SHP77 (cell line): ENCODE measurements at regions not wholly inside any gene's neighbourhood (a gene's known extent, or its start where the extent isn't known, plus 50 kb on each side); places are given as distances from the start of the nearest gene placed in this dataset.
"Not testable (repeated sequence)": the region's sequence is repeated elsewhere in the genome, so short reads cannot be mapped to it uniquely, and the experiment has no call there.

Experiments used
- DNase-seq, 2 experiments: peaks; one replicate each; lab custom pipeline; 2025; lab: John Stamatoyannopoulos, UW

GRCh38 chr12:46711756-46712155 lies 114.0 kb downstream of the SLC38A4 start:
- DNase-seq = no peak

GRCh38 chr12:46710125-46710743 lies 115.6 kb downstream of the SLC38A4 start:
- no peak for DNase-seq

- no peak for DNase-seq
Observed at GRCh38 chr12:46702581-46703344, 123.0 kb downstream of the SLC38A4 start.

- no peak for DNase-seq
Observed at GRCh38 chr12:46701356-46701755, 124.4 kb downstream of the SLC38A4 start.

GRCh38 chr12:46699986-46700385 lies 125.8 kb downstream of the SLC38A4 start:
- no peak for DNase-seq

- DNase-seq = no peak
Observed at GRCh38 chr12:46698003-46698402, 127.8 kb downstream of the SLC38A4 start.

GRCh38 chr12:46693518-46693917 lies 132.3 kb downstream of the SLC38A4 start:
- no peak for DNase-seq

GRCh38 chr12:46693034-46693433 lies 132.8 kb downstream of the SLC38A4 start:
- no peak for DNase-seq

GRCh38 chr12:46692606-46693005 lies 133.2 kb downstream of the SLC38A4 start:
- DNase-seq = no peak

GRCh38 chr12:46686267-46686942 lies 139.4 kb downstream of the SLC38A4 start:
- no peak for DNase-seq

GRCh38 chr12:46684243-46684642 lies 141.6 kb downstream of the SLC38A4 start:
- not testable (repeated sequence) for DNase-seq

GRCh38 chr12:46682148-46682547 lies 143.6 kb downstream of the SLC38A4 start:
- DNase-seq = no peak

GRCh38 chr12:46680506-46680905 lies 145.3 kb downstream of the SLC38A4 start:
- DNase-seq = no peak

- DNase-seq = no peak
Observed at GRCh38 chr12:46679754-46680153, 146.0 kb downstream of the SLC38A4 start.

GRCh38 chr12:46678426-46678825 lies 147.4 kb downstream of the SLC38A4 start:
- no peak for DNase-seq

- DNase-seq = no peak
Observed at GRCh38 chr12:46677749-46678148, 148.0 kb downstream of the SLC38A4 start.

GRCh38 chr12:46676797-46677520 lies 148.8 kb downstream of the SLC38A4 start:
- DNase-seq = no peak

GRCh38 chr12:46676396-46676795 lies 149.4 kb downstream of the SLC38A4 start:
- no peak for DNase-seq

- peak in 1 of 2 experiments; percentile 5 for DNase-seq
Observed at GRCh38 chr12:46675736-46676135, 150.1 kb downstream of the SLC38A4 start.

- DNase-seq = no peak
Observed at GRCh38 chr12:46674800-46675199, 151.0 kb downstream of the SLC38A4 start.

- no peak for DNase-seq
Observed at GRCh38 chr12:46674129-46674528, 151.7 kb downstream of the SLC38A4 start.

GRCh38 chr12:46671102-46671501 lies 154.7 kb downstream of the SLC38A4 start:
- DNase-seq = no peak
